ENCODE measurements at regions not wholly inside any gene's neighbourhood (a gene's known extent, or its start where the extent isn't known, plus 50 kb on each side); places are given as distances from the start of the nearest gene placed in this dataset.
"Not testable (repeated sequence)": the region's sequence is repeated elsewhere in the genome, so short reads cannot be mapped to it uniquely, and the experiment has no call there.

DNA sequence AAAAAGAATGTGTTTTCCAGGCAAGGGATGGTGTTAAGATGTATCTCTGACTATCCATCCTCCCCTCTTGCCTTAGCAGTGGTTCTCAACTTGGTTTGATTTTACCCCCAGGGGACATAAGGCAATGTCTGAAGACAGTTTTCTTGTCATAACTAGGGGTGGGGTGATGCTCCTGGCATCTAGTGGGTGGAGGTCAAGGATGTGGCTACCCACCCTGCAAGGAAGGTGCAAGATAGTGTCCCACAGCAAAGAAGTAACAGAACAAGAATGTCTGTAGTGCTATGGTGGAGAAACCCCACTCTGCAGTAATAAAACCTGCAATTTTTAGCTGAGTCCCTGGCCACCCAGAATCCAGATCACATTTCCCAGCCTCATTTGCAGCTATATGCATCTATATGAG lies 81.2 kb upstream of the TBL1X start:
- DNase-seq (ENCODE audit: low spot score): no peak

- DNase-seq (ENCODE audit: low spot score): no peak
Observed at GRCh38 chrX:9388450-9388849, 76.4 kb upstream of the TBL1X start.

GRCh38 chrX:9390121-9390520 lies 74.7 kb upstream of the TBL1X start:
- no peak for DNase-seq (ENCODE audit: low spot score)

DNA sequence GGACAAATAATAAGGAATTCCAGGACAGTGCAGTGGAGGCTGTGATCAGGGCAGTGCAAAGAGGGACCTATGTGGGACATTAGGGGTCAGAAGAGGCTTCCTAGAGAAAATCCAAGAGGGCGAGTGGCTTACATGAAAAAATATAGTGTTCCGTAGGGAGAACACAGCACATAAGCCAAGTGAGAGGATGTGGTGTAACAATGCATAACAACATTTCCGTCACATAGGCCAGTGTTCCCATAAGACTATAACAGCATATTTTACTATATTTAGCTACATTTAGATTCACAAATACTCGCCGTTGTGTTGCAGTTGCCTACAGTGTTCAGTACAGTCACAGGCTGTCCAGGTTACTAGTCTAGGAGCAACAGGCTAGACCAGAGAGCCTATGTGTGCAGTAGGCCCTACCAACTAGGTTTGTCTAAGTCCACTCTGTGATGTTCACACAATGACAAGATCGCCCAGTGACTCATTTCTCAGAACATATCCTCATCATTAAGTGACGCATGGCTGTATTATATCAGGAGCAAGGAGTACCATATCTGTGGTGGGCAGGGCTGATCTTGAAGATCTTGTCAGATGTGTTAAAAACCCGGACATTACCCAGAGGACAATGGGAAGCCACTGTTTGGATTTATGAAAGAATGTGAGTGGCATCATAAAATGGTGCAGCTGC lies 74.0 kb upstream of the TBL1X start:
- no peak for DNase-seq (ENCODE audit: low spot score)

DNA sequence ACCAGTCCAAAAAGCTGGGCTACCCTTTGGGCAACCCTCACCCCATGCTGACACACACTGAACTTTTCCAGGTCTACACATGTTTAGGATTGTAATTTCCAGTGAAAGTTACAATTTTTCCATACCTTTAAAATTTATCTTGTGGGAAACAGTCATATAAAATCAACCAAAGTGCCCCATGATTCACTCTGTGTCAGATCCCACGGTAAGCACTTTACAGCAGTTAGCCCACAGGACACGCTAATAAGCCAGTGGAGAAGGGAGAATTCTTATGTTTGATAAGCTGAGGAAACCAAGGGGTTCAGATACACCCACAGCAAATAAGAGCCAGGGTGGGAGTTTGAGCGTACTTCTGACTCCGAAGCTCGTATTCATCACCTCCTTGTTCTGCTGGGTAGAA lies 72.4 kb upstream of the TBL1X start:
- DNase-seq (ENCODE audit: low spot score): no peak

GRCh38 chrX:9393571-9393970 lies 71.3 kb upstream of the TBL1X start:
- no peak for DNase-seq (ENCODE audit: low spot score)

DNA sequence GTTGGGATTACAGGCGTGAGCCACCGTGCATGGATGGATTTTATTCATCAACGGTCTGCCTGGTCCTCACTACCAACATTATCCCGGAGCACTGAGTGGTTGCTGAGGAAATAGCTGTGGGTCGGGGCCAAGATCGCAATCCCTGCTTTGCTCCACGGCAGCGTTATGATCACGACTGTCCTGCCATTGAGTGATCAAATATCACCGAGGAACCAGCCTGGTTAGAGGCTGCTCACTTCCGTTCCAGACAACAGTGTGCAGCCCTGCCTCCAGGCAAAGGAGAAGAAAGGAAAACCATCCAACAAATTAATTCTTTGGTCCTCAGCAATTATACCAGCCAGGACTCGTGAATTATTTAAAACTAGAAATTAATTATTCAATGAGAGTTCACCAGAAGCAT lies 70.6 kb upstream of the TBL1X start:
- no peak for DNase-seq (ENCODE audit: low spot score)

DNA sequence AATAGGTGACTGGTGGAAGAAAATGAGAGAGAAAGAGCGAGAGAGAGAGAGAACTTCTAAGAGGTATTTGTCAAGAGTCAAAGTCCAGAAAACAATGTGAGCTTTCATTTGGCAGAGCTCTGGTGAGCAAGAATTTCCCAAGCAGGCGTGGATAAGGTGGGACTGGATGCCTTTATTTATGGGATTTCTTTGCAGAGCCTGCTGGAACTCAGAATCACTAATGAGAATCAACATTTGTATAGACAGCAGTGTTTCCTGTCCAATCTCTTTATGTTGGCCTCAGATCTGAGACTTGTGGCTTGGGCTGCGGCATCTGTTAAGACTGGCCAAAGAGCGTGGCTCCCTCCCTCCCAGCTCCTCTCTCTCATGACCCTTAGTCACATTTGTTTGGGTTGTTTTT lies 67.9 kb upstream of the TBL1X start:
- peak; percentile 11 for DNase-seq (ENCODE audit: low spot score)

GRCh38 chrX:9401051-9401450 lies 63.8 kb upstream of the TBL1X start:
- DNase-seq (ENCODE audit: low spot score): no peak

DNA sequence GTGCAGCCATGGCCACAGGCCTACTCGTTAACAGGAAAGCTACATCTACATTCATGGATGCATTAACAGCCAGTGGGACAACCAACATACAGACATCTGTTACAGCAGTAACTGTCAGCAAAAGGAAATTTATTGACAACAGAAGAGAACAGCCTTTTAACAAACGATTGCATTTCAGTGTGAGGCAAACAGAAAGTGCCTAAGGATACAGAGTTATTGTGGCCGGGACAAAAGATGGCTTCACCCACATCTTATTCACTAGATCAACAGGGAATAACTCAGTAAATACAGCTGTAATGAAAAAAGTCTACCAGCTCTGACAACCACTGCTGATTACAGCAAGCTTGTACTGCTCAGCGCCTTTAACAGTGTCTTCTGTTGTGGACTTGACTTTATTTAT lies 61.5 kb upstream of the TBL1X start:
- DNase-seq (ENCODE audit: low spot score): no peak

- DNase-seq (ENCODE audit: low spot score): peak; percentile 41
Observed at GRCh38 chrX:9405635-9406034, 59.2 kb upstream of the TBL1X start.

- DNase-seq (ENCODE audit: low spot score): not testable (repeated sequence)
Observed at GRCh38 chrX:9410889-9411288, 54.0 kb upstream of the TBL1X start.

DNA sequence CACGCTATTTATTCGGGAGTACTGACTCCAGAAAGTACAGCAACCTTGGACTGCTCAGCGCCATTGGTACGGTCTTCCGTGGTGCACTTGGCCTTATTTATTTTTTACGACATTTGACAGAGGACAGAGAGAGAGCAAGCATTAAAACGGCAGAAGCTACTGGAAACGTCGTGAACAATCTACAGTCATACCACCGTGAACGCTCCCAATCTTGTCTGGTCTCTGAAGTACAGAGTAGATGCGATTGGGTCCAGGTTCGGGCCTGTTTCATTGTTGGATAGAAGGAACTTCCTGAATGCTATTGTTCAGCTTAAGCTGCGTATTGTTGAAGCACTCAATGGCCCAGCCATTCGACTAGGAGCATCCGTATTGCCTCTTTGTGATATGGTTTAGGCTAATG lies 53.2 kb upstream of the TBL1X start:
- DNase-seq (ENCODE audit: low spot score): not testable (repeated sequence)

DNA sequence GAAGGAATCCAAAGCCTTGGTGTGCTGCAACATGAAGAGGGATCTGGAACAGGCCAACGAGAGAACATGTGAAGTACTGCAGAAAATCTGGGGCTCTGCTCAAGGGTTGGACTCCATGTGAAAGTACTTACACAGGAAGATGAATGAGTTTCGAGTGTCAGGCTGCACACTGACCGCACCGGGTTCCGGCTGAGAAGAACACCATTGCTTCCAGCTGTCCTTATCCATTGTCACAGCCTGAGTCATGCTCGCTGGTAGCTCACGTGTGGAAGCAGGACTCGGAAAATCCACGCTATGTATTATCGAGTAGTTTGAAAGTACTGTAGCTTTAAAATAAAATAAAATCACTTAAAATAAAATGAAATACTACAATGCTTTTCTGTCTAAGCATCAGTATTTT lies 50.4 kb upstream of the TBL1X start:
- no peak for DNase-seq (ENCODE audit: low spot score)
